Suppressor macrophage treated with lipopolysaccharide for 4 hours (primary cell): ENCODE measurements at regions not wholly inside any gene's neighbourhood (a gene's known extent, or its start where the extent isn't known, plus 50 kb on each side); places are given as distances from the start of the nearest gene placed in this dataset.
A peak's percentile ranks its signal among the peaks of the same experiment; 100 is the strongest.
"Not testable (repeated sequence)": the region's sequence is repeated elsewhere in the genome, so short reads cannot be mapped to it uniquely, and the experiment has no call there.

ENCODE experiments used
- DNase-seq: peaks from one replicate; pipeline ENCODE4 v3.0.0-alpha.2; 2020

- DNase-seq = no peak
These were observed 52.5 kb upstream of the FBXO28 start for GRCh38 chr1:224061436-224061835.

DNA sequence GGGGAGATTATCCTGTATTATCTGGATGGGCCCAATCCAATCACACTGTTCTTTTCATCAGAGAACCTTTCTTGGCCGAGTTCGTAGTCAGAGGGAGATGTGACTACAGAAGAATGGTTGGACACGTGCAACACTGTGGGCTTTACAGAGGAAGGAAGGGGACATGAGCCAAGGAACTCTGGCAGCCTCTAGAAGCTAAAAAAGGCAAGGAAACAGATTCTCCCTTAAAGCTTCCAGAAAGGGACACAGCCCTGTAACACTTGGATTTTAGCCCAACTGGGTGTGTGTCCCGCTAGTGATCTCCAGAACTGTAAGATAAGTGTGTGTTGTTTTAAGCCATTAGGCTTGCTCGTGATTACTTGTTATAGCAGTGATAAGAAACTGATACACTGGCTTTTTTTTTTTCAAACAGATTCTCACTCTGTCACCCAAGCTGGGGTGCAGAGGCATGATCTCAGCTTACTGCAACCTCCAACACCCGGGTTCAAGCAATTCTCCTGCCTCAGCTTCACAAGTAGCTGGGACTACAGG lies 53.9 kb upstream of the FBXO28 start:
- DNase-seq = no peak

GRCh38 chr1:224058303-224058702 lies 55.6 kb upstream of the FBXO28 start:
- DNase-seq = no peak

DNA sequence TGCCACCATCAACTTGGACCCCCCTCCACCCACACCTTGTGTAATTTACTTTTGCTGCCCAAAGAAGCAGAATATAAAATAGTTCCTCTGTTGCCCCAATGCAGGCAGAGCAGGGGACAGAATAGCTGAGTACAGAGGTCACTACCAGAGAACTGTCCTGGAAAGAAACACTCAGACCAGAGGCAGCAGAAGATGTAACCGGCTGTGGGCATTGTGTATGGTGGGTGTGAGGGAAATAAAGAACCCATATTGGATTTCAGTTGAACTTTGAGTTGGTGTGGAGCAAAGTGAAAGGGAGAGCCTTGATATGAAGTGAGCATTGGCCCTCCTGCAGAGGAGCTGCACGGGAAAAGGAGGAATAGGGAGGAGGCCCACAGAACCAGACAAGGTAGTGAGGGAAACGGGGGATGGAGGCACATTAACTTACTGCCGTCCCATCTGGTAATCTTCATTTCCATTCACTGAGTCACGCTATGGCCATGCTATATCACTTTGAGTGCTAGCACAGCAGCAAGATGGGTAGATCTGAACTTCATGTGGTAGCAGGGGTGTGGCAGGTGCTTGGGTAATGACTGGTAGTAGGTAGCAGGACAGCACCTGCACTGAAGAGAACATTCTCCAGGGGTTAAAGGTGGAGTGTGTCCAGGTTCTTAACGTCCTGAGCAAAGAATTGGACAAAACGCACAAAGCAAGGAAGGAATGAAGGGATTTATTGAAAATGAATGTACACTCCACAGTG lies 56.3 kb upstream of the FBXO28 start:
- DNase-seq = no peak

GRCh38 chr1:224054611-224055010 lies 59.3 kb upstream of the FBXO28 start:
- DNase-seq = no peak

GRCh38 chr1:224054012-224054411 lies 59.9 kb upstream of the FBXO28 start:
- peak; percentile 9 for DNase-seq

DNA sequence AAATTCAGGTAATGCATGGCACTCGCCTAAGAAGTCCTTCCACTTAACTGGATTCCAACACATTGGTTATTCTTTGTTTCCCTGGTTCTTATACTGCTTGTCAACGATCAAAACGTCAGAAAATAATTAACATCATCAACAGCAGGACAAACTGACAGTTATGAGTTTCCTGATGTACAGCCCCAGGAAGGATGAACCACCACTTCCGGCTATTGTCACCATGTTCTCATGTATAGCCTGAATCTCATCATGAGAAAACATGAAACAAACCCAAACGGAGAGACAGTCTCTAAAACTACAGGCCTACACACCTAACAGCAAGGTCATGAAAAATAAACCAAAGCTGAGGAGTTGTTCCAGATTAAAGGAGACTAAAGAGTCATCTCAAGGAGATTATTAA lies 60.5 kb upstream of the FBXO28 start:
- DNase-seq = no peak

GRCh38 chr1:224052772-224053171 lies 61.1 kb upstream of the FBXO28 start:
- peak; percentile 15 for DNase-seq

GRCh38 chr1:224051782-224052181 lies 62.1 kb upstream of the FBXO28 start:
- not testable (repeated sequence) for DNase-seq

DNA sequence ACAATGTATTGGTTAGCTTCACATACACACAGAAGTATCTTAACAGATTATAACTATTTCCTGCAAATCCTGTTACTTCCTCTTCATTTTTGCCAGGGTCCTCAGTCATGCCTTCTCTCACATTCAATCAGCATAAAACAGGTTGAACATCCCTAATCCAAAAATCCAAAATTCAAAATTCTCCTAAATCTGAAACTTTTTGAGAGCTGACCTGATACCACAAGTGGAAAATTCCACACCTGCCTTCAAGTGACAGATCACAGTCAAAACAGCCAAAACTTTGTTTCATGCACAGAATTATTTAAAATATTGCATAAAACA lies 62.9 kb upstream of the FBXO28 start:
- DNase-seq = no peak

DNA sequence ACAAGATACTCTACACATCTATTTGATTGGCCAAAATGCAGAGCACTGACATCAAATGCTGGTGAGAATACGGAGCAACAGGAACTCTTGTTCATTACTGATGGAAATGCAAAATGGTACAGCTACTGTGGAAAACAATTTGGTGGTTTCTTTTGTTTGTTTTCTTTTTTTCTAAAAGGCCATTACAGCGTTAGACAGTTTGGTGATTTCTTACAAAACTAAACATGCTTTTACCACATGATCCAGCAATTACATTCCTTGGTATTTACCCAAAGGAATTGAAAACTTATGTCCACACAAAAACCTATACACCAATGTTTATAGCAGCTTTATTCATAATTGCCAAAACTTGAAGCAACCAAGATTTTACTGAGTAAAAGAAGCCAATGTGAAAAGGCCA lies 66.4 kb upstream of the FBXO28 start:
- DNase-seq = no peak

DNA sequence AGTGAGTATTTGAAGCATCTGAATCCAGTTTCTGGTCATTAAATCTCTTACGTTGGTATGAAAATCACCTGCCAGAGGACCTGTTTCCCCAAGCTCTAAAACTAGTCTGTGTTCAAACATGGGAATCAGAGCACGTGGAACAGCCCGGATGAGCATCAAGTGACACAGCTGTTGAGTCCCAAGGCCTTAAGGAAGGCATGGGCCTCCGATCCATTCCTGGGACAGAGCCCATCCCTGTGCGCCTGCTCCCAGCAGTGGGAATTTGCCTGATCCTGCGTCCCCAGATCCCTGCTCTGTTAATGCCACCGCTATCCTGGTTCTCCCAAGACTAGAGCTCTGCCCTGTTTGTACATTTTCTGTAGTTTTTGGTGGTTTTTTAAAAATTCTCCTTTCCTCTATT lies 68.4 kb upstream of the FBXO28 start:
- no peak for DNase-seq

- DNase-seq = no peak
These were observed 69.5 kb upstream of the FBXO28 start for GRCh38 chr1:224044420-224044819.

DNA sequence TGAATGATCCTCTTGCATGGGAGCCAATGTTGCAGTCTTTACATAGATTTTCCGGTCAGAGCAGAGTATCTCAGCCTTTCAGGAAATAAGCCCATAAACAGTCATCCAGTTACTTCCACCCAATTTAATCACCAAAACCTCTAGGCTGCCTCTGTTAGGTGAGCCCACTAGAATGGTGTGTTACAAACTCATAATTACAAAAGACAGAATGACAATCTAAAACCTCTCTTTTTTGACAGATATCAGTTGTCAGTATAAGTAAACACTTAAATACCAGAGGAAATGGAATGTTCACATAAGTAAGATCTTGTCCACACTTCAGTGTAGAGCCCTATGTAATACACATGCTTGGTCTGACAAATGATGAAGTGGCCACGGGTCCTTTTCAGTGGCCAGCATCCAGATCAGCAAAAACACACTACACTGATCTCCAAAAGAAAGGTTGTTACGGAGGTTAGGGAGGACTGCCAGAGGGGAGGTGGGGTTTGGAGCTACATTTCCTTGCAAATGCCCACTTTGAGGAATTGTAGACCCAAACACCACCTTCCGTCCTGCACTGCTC lies 71.3 kb upstream of the FBXO28 start:
- no peak for DNase-seq

DNA sequence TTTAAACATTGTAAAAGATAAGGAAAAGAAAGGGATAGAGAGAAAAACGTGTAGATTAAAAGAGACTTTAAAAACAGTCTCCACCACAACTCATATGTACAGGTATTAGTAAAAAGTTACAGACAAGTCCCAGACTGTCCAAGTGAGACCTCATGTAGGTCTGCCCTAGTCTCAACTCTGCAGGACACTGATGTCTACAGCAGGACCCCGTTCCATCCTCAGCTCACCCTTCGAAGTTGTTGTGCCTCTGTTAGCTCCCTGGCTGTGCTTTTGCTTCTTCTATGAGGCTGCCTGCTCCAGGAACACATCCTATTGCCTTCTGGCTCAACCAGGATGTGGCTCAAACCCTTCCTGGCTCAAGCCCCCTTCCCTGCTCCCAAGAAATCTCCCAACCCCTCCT lies 72.9 kb upstream of the FBXO28 start:
- no peak for DNase-seq

GRCh38 chr1:224040423-224040822 lies 73.5 kb upstream of the FBXO28 start:
- not testable (repeated sequence) for DNase-seq

GRCh38 chr1:224040006-224040405 lies 73.9 kb upstream of the FBXO28 start:
- DNase-seq = not testable (repeated sequence)

DNA sequence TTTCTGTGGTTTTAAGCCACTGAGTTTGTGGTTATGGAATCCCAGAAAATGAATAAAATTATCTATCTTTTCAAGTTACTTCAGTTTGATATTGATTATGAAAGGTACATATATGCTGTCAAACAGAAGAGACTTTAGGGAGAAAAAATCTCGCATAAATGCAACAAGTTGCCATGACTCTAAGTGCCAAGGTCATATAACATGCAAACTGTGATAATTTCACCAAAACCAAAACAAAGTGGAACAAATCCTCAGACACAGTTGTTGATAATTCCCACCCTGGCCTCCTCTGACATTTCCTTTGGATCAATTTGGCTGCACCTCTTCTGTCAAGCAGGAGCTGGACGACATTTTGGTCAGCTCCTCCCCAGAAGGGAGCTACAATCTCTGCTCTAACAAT lies 75.1 kb upstream of the FBXO28 start:
- DNase-seq = not testable (repeated sequence)

GRCh38 chr1:224037362-224037761 lies 76.5 kb upstream of the FBXO28 start:
- DNase-seq = not testable (repeated sequence)

- not testable (repeated sequence) for DNase-seq
These were observed 81.2 kb upstream of the FBXO28 start for GRCh38 chr1:224032608-224033276.

- not testable (repeated sequence) for DNase-seq
These were observed 81.9 kb upstream of the FBXO28 start for GRCh38 chr1:224031986-224032385.

DNA sequence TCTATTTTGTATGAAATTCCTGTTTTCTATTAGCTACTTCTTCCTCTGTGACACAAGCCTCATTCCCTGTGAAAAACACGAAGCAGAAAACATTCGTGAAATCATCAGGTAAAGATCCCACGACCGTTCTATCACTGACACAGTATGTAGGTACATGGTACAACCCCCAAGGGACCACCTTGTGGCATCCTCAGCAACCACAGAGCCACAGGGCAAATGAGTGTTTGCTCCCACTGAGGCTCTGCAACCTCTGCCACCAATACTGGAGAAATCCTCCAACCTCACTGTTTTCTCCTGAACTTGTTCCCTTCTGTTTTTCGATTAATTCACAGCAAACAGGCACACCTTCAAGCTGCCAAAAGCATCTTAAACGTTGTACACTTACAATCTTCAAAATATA lies 83.7 kb upstream of the FBXO28 start:
- DNase-seq = not testable (repeated sequence)

DNA sequence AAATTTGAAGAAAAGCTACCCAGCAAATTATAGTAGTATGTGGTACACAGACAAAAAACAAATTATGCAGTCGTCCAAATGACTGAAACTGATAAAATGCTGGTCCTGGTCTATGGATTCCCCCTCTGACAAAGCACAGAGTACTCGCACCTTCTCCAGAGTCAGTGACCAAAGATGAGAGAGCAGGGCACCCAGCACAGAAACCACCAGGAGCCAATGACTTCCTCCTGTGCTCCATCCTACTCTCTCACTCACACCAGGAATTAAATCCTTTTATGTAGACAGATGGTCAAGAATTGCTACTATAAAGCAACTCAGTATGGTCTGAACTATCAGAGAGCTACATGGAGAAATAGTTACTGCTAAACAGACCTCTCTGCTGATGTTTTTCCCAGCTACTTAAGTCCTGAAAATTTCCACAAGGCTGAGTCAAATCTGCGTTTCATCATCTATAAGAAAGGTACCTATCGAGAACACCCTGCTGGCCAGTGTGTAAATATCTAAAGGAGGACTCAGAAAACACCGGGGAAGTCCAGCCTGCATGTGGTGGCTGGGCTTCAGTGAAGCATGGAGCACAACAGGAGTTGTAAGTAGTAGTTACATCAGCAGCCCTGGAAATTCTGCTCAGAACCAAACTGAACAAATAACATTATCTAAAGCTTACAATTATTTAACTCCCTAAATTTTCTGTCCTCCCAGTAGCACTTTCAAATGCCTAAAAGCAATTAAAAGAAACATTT lies 84.5 kb upstream of the FBXO28 start:
- not testable (repeated sequence) for DNase-seq
